Mesothelial cell of epicardium (in vitro differentiated cells): ENCODE measurements at regions not wholly inside any gene's neighbourhood (a gene's known extent, or its start where the extent isn't known, plus 50 kb on each side); places are given as distances from the start of the nearest gene placed in this dataset.

ENCODE experiments used
- DNase-seq, 2 experiments: peaks; one replicate each; pipeline ENCODE4 v3.0.0; 2021; ENCODE audit warnings: low spot score in 2 of 2; ENCODE audit not compliant: unreplicated experiment in 2 of 2
- H3K27ac Mint-ChIP-seq: 2 replicates; pipeline ENCODE4 v1.8.0; 2021; ENCODE audit warnings: mixed read lengths
- H3K27me3 Mint-ChIP-seq: 2 replicates; pipeline ENCODE4 v1.8.0; 2021; ENCODE audit warnings: low read depth, mixed read lengths
- H3K36me3 Mint-ChIP-seq: 2 replicates; pipeline ENCODE4 v1.8.0; 2021; ENCODE audit warnings: mixed read lengths
- H3K4me1 Mint-ChIP-seq: 2 replicates; pipeline ENCODE4 v1.8.0; 2021; ENCODE audit warnings: mixed read lengths
- H3K4me3 Mint-ChIP-seq: 2 replicates; pipeline ENCODE4 v1.8.0; 2021; ENCODE audit warnings: mild to moderate bottlenecking, moderate library complexity, mixed read lengths
- H3K9me3 Mint-ChIP-seq: 2 replicates; pipeline ENCODE4 v1.8.0; 2021; ENCODE audit warnings: mixed read lengths
- TF ChIP-seq, protein P1 (sequence below): fragments of 200-600 bp; sonication (generic); IDR thresholded peaks from one replicate; pipeline ENCODE4 v1.5.0; 2021; ENCODE audit warnings: antibody characterized with exemption; ENCODE audit not compliant: unreplicated experiment

DNA sequence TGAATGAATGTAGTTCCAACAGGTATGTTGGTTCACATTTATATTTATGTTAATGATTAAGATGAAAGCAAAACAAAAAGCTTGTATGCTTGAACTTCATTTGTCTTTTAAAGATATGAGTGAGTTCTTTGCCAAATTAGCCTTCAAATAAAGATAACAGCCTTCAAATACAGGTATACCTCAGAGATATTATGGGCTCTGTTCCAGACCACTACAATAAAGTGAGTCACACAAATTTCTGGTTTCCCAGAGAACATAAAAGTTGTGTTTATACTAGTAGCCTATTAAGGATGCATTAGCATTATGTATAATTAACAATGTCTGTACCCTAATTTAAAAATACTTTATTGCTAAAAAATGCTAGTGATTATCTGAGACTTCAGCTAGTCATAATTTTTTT lies 245.3 kb upstream of the MAN1A1 start:
- TF ChIP-seq, protein P1, sequence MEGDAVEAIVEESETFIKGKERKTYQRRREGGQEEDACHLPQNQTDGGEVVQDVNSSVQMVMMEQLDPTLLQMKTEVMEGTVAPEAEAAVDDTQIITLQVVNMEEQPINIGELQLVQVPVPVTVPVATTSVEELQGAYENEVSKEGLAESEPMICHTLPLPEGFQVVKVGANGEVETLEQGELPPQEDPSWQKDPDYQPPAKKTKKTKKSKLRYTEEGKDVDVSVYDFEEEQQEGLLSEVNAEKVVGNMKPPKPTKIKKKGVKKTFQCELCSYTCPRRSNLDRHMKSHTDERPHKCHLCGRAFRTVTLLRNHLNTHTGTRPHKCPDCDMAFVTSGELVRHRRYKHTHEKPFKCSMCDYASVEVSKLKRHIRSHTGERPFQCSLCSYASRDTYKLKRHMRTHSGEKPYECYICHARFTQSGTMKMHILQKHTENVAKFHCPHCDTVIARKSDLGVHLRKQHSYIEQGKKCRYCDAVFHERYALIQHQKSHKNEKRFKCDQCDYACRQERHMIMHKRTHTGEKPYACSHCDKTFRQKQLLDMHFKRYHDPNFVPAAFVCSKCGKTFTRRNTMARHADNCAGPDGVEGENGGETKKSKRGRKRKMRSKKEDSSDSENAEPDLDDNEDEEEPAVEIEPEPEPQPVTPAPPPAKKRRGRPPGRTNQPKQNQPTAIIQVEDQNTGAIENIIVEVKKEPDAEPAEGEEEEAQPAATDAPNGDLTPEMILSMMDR: no peak
- H3K27me3 Mint-ChIP-seq: no peaks in the 10 kb centered on the region
- peaks cover 3% of the 10 kb centered on the region for H3K36me3 Mint-ChIP-seq
- DNase-seq: no peak
- H3K4me1 Mint-ChIP-seq: peaks cover 13% of the 10 kb centered on the region
- H3K4me3 Mint-ChIP-seq: no peak overlapping the region
- no peak overlapping the region for H3K27ac Mint-ChIP-seq
- H3K9me3 Mint-ChIP-seq: peaks cover 27% of the 10 kb centered on the region

DNA sequence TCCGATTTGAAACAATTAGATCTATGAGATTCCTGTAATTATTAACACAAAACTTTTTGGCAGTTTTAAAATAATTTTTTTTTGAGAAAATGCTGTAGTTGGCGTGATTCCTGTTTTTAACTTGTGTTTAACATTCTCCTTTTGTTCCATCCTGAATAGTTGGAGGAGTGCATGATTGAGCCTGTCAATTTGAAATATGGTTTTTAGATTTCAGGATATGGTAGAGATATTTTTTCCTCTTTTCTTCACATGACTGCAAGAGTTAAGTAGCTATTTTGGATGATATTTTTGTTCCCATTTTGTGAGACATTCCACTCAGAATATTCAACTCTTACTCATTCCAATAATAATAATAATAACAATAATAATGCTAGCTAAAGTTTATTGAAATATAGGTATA lies 241.7 kb upstream of the MAN1A1 start:
- Mint-ChIP-seq H3K36me3 (no peaks in the 10 kb centered on the region), H3K9me3 (peaks cover 10% of the 10 kb centered on the region), H3K27me3 (no peaks in the 10 kb centered on the region), H3K4me1 (peaks cover 21% of the 10 kb centered on the region), H3K27ac (no peak overlapping the region), H3K4me3 (no peak overlapping the region)
- TF ChIP-seq, protein P1: no peak
- DNase-seq: no peak

DNA sequence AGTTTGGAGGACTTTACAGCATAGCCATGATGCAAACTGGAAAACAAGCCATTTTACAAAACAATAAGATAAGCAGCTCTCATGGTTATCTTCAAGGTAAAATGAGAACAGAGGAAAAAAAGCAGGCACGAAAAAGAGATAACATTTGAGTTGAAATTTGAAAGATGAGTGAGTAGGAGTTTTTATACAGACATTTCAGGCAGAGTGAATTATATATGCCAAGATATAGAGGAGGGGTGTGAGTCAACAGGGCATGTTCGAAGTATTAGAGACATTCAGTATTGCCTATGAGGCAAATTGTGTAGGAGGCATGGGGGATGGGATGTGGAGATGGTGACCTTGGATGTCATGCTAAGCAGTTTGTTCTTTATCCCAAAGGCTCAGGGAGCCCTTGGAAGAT lies 240.5 kb upstream of the MAN1A1 start:
- DNase-seq: no peak
- no peak overlapping the region for H3K27ac Mint-ChIP-seq
- H3K36me3 Mint-ChIP-seq: no peaks in the 10 kb centered on the region
- peaks cover 4% of the 10 kb centered on the region for H3K9me3 Mint-ChIP-seq
- no peaks in the 10 kb centered on the region for H3K27me3 Mint-ChIP-seq
- TF ChIP-seq, protein P1: no peak
- peaks cover 21% of the 10 kb centered on the region for H3K4me1 Mint-ChIP-seq
- no peak overlapping the region for H3K4me3 Mint-ChIP-seq

DNA sequence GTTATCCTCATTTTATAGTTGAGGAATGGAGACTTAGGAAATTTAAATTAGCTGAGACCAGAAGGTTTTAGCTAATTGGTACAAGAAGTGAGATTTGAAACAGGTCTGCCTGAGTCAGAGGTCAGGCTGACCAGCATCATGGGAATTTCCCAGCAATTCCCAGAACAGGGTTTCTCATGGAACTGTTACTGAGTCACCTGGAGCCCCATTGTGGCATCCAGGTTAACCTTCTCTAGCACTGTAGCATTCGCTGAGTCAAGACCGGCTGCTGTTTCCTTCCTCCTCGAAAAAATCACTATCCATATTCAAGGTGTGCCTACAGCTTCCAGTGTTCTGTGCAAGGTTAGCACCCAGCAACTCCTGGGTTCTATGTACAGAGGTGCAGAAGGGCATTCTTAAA lies 238.0 kb upstream of the MAN1A1 start:
- peaks cover under 1% of the 10 kb centered on the region for H3K9me3 Mint-ChIP-seq
- no peak overlapping the region for H3K4me3 Mint-ChIP-seq
- H3K4me1 Mint-ChIP-seq: peaks cover 21% of the 10 kb centered on the region
- TF ChIP-seq, protein P1: no peak
- no peak for DNase-seq
- H3K36me3 Mint-ChIP-seq: no peaks in the 10 kb centered on the region
- H3K27me3 Mint-ChIP-seq: no peaks in the 10 kb centered on the region
- no peak overlapping the region for H3K27ac Mint-ChIP-seq

DNA sequence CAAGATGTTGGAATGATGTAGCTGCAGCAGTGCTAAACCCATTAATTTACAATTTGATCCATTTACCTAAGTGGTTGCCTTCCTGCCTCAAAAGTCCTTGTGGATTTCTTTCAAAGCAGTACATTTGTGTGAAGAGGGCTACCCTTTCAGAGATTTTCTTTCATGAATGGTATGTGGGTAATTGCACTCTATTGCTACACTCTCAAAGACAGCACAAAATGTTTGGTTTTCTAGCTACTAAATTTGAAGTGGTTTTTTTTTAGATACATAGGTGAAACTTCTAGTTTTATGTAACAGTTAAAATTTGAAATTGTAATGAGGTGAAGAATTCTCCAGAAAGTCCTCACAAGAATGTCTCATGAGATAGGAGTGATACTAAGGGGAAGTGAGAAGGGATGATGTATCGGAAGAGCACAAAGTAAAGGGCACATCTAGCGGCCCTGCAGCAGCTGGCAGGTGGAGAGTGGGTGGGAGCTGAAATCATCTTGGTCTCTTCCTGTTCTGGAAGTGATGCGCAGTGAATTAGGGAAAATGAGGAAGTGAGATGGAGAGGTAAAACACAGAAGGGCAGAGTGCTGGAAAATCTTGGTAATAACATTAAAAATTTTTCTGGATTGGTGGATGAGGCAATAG lies 236.8 kb upstream of the MAN1A1 start:
- H3K4me1 Mint-ChIP-seq: peaks cover 21% of the 10 kb centered on the region
- H3K27ac Mint-ChIP-seq: no peak overlapping the region

More for the DNA sequence above, 236.8 kb upstream of the MAN1A1 start:
- Mint-ChIP-seq H3K36me3 (no peaks in the 10 kb centered on the region), H3K27me3 (no peaks in the 10 kb centered on the region), H3K4me3 (no peak overlapping the region), H3K9me3 (peaks cover 7% of the 10 kb centered on the region)
- DNase-seq: no peak
- TF ChIP-seq, protein P1: no peak
